ENCODE measurements at regions not wholly inside any gene's neighbourhood (a gene's known extent, or its start where the extent isn't known, plus 50 kb on each side); places are given as distances from the start of the nearest gene placed in this dataset.

DNA sequence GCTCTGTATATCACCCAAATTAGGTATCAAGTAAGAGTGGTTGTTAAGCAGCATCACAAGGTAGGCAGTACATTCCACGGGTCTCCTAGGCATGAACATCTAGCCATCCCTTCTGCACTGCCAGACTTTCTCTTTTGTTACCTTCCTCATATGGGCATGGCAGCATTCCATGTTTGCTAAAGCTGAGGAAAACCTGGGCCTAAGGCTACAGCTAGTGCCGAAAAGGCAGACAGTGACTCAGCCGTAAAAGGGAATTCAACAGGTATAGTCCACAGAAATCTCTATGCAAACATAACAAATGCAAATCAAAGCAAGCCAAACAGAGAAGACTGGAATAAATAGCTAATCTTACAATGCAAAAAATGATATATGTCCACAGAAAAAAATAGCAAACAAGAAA, 645.4 kb downstream of the ZBBX start:
- TF ChIP-seq, protein P1, sequence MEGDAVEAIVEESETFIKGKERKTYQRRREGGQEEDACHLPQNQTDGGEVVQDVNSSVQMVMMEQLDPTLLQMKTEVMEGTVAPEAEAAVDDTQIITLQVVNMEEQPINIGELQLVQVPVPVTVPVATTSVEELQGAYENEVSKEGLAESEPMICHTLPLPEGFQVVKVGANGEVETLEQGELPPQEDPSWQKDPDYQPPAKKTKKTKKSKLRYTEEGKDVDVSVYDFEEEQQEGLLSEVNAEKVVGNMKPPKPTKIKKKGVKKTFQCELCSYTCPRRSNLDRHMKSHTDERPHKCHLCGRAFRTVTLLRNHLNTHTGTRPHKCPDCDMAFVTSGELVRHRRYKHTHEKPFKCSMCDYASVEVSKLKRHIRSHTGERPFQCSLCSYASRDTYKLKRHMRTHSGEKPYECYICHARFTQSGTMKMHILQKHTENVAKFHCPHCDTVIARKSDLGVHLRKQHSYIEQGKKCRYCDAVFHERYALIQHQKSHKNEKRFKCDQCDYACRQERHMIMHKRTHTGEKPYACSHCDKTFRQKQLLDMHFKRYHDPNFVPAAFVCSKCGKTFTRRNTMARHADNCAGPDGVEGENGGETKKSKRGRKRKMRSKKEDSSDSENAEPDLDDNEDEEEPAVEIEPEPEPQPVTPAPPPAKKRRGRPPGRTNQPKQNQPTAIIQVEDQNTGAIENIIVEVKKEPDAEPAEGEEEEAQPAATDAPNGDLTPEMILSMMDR (conservative IDR thresholded peaks at IDR 0.05; ENCODE audit: low read depth, low read length): no peak
- TF ChIP-seq EZH2 (IDR thresholded peaks at IDR 0.05; ENCODE audit: borderline replicate concordance, low read depth, low read length, poor library complexity, severe bottlenecking): no peak

Data from A673 (cell line).